Keratinocyte (primary cell): ENCODE measurements at regions not wholly inside any gene's neighbourhood (a gene's known extent, or its start where the extent isn't known, plus 50 kb on each side); places are given as distances from the start of the nearest gene placed in this dataset.
A peak's percentile ranks its signal among the peaks of the same experiment; 100 is the strongest.

ENCODE experiments used
- DNase-seq: peaks from one replicate; pipeline ENCODE4 v3.0.0-alpha.2; 2011; ENCODE audit warnings: low read depth, missing footprints, low spot score
- FAIRE-seq: peaks from 2 replicates; lab custom pipeline; 2011; peaks lifted over from hg19 to GRCh38; lab: Jason Lieb, UNC
- H2AFZ ChIP-seq: 2 replicates; pipeline ENCODE4 v1.6.0; 2012; ENCODE audit warnings: low read length, control low read depth, inconsistent platforms; ENCODE audit not compliant: control insufficient read depth
- H3K27ac ChIP-seq: 2 replicates; pipeline ENCODE4 v1.5.1; 2011; ENCODE audit warnings: low read length; ENCODE audit not compliant: control insufficient read depth, insufficient read depth
- H3K27me3 ChIP-seq: 3 replicates; pipeline ENCODE4 v1.6.0; 2011; ENCODE audit warnings: low read length; ENCODE audit not compliant: control insufficient read depth, insufficient read depth; ENCODE audit errors: extremely low read depth
- H3K36me3 ChIP-seq, 2 experiments: 2 replicates in 1 of 2; 3 replicates in 1 of 2; pipeline ENCODE4 v1.5.1; 2011; ENCODE audit warnings: low read length in 2 of 2, mild to moderate bottlenecking in 1 of 2; ENCODE audit not compliant: control insufficient read depth in 2 of 2, insufficient read depth in 2 of 2; ENCODE audit errors: extremely low read depth in 1 of 2
- H3K4me1 ChIP-seq: 3 replicates; pipeline ENCODE4 v1.5.1; 2011; ENCODE audit warnings: low read length; ENCODE audit not compliant: control insufficient read depth, insufficient read depth; ENCODE audit errors: extremely low read depth
- H3K4me2 ChIP-seq: 3 replicates; pipeline ENCODE4 v1.6.0; 2011; ENCODE audit warnings: low read depth, low read length; ENCODE audit not compliant: control insufficient read depth, insufficient read depth; ENCODE audit errors: extremely low read depth
- H3K4me3 ChIP-seq, 3 experiments: fragments of 200-600 bp in 1 of 3; sonication (generic) in 1 of 3; 2 replicates in 2 of 3; 3 replicates in 1 of 3; pipeline ENCODE4 v1.5.1; 2011 to 2016; ENCODE audit warnings: low read length in 3 of 3, mild to moderate bottlenecking in 3 of 3, control low read depth in 2 of 3, inconsistent platforms in 1 of 3, low read depth in 1 of 3, mixed read lengths in 1 of 3, mixed run types in 1 of 3, moderate library complexity in 1 of 3; ENCODE audit not compliant: control insufficient read depth in 2 of 3, insufficient read depth in 2 of 3; ENCODE audit errors: extremely low read depth in 1 of 3
- H3K79me2 ChIP-seq: 2 replicates; pipeline ENCODE4 v1.6.0; 2012; ENCODE audit warnings: low read length; ENCODE audit not compliant: control insufficient read depth, insufficient read depth
- H3K9ac ChIP-seq: 3 replicates; pipeline ENCODE4 v1.6.0; 2011; ENCODE audit warnings: low read length; ENCODE audit not compliant: control insufficient read depth, insufficient read depth; ENCODE audit errors: extremely low read depth
- H3K9me1 ChIP-seq: 3 replicates; pipeline ENCODE4 v1.6.0; 2011; ENCODE audit warnings: low read length; ENCODE audit not compliant: control insufficient read depth, insufficient read depth; ENCODE audit errors: extremely low read depth
- H3K9me3 ChIP-seq: 2 replicates; pipeline ENCODE4 v1.5.1; 2012; ENCODE audit warnings: low read depth, low read length; ENCODE audit not compliant: control insufficient read depth
- H4K20me1 ChIP-seq: 3 replicates; pipeline ENCODE4 v1.6.0; 2011; ENCODE audit warnings: low read length; ENCODE audit not compliant: control insufficient read depth, insufficient read depth; ENCODE audit errors: extremely low read depth
- CTCF ChIP-seq, 3 experiments: IDR thresholded peaks in 1 of 3; conservative IDR thresholded peaks in 1 of 3; optimal IDR thresholded peaks in 1 of 3; 2 replicates in 2 of 3; 3 replicates in 1 of 3; pipeline versions ENCODE3 to v1.5.1; 2011; ENCODE audit warnings: low read length in 3 of 3, mild to moderate bottlenecking in 3 of 3, moderate library complexity in 2 of 3, control low read depth in 1 of 3, inconsistent platforms in 1 of 3; ENCODE audit not compliant: insufficient read depth in 2 of 3; ENCODE audit errors: extremely low read depth in 1 of 3
- EZH2 ChIP-seq: IDR thresholded peaks from one replicate; pipeline ENCODE4 v1.6.1; 2012; ENCODE audit warnings: inconsistent platforms, mild to moderate bottlenecking, low read length, moderate library complexity
- dilution Hi-C: fragments of 300-500 bp; cut with MboI; formaldehyde crosslinking; loops from one replicate; pipeline ENCODE4 v1.7.0; 2020; ENCODE audit warnings: low sequenced_read_pairs; ENCODE audit not compliant: extremely low pct_ligation_motif_present

GRCh38 chr7:42662862-42663261 lies 249.0 kb downstream of the C7orf25 start:
- TF ChIP-seq EZH2 (no peak), CTCF (optimal IDR thresholded peaks at IDR 0.05 in 1 of 3, IDR thresholded peaks at IDR 0.05 in 1 of 3, conservative IDR thresholded peaks at IDR 0.05 in 1 of 3; ENCODE audit: extremely low read depth in 1 of 3, insufficient read depth in 2 of 3, low read length in 3 of 3) (no peak)
- no peak overlapping the region for H3K4me3 ChIP-seq
- H3K27ac ChIP-seq: no peak overlapping the region
- H2AFZ ChIP-seq: no peak overlapping the region
- H3K9me3 ChIP-seq: peaks cover 6% of the 10 kb centered on the region
- H3K4me2 ChIP-seq: no peak overlapping the region
- FAIRE-seq: no peak
- DNase-seq: no peak
- dilution Hi-C loops: no loop called here
- H3K36me3 ChIP-seq: no peaks in the 10 kb centered on the region
- H3K79me2 ChIP-seq: no peaks in the 10 kb centered on the region
- H3K9ac ChIP-seq: no peak overlapping the region
- peaks cover 5% of the 10 kb centered on the region for H3K4me1 ChIP-seq
- no peaks in the 10 kb centered on the region for H3K9me1 ChIP-seq
- no peaks in the 10 kb centered on the region for H4K20me1 ChIP-seq
- no peaks in the 10 kb centered on the region for H3K27me3 ChIP-seq

GRCh38 chr7:42661312-42661711 lies 250.6 kb downstream of the C7orf25 start:
- Histone ChIP-seq H3K36me3 (no peaks in the 10 kb centered on the region), H2AFZ (no peak overlapping the region), H3K27me3 (no peaks in the 10 kb centered on the region), H3K9me1 (no peaks in the 10 kb centered on the region), H3K9me3 (no peaks in the 10 kb centered on the region), H3K27ac (peak overlapping the region; percentile 11), H4K20me1 (no peaks in the 10 kb centered on the region), H3K79me2 (no peaks in the 10 kb centered on the region), H3K4me1 (peaks cover 5% of the 10 kb centered on the region), H3K4me2 (no peak overlapping the region), H3K4me3 (no peak overlapping the region), H3K9ac (no peak overlapping the region)
- DNase-seq (peak; percentile 19), FAIRE-seq (peak; percentile 56)
- TF ChIP-seq EZH2 (no peak), CTCF (optimal IDR thresholded peaks at IDR 0.05 in 1 of 3, IDR thresholded peaks at IDR 0.05 in 1 of 3, conservative IDR thresholded peaks at IDR 0.05 in 1 of 3; ENCODE audit: extremely low read depth in 1 of 3, insufficient read depth in 2 of 3, low read length in 3 of 3) (no peak)
- dilution Hi-C loops: no loop called here
